Osteoblast (primary cell): ENCODE measurements at regions not wholly inside any gene's neighbourhood (a gene's known extent, or its start where the extent isn't known, plus 50 kb on each side); places are given as distances from the start of the nearest gene placed in this dataset.

Experiments used
- DNase-seq: peaks from one replicate; pipeline ENCODE4 v3.0.0; 2011; ENCODE audit warnings: low spot score, mixed read lengths; ENCODE audit not compliant: insufficient read length; ENCODE audit errors: missing footprints
- H2AFZ ChIP-seq: 2 replicates; pipeline ENCODE4 v1.6.0; 2011; ENCODE audit warnings: mild to moderate bottlenecking, low read length
- H3K27ac ChIP-seq: 2 replicates; pipeline ENCODE4 v1.5.1; 2011; ENCODE audit warnings: mild to moderate bottlenecking, low read depth, low read length, moderate library complexity
- H3K27me3 ChIP-seq: 2 replicates; pipeline ENCODE4 v1.6.0; 2012; ENCODE audit warnings: mild to moderate bottlenecking, control low read depth, inconsistent platforms, low read length, moderate library complexity; ENCODE audit not compliant: insufficient read depth
- H3K36me3 ChIP-seq: 2 replicates; pipeline ENCODE4 v1.5.1; 2011; ENCODE audit warnings: mild to moderate bottlenecking, low read length, control low read depth, moderate library complexity; ENCODE audit not compliant: insufficient read depth
- H3K4me1 ChIP-seq: 2 replicates; pipeline ENCODE4 v1.5.1; 2011; ENCODE audit warnings: mild to moderate bottlenecking, low read length, control low read depth, moderate library complexity; ENCODE audit not compliant: insufficient read depth
- H3K4me2 ChIP-seq: 2 replicates; pipeline ENCODE4 v1.6.0; 2011; ENCODE audit warnings: mild to moderate bottlenecking, low read length; ENCODE audit not compliant: insufficient read depth
- H3K4me3 ChIP-seq: fragments of 200-600 bp; sonication (generic); 3 replicates; pipeline ENCODE4 v1.5.1; 2012; ENCODE audit warnings: mild to moderate bottlenecking, low read length, inconsistent platforms; ENCODE audit not compliant: insufficient read depth
- H3K79me2 ChIP-seq: 2 replicates; pipeline ENCODE4 v1.6.0; 2012; ENCODE audit warnings: mild to moderate bottlenecking, low read length, control low read depth, inconsistent platforms; ENCODE audit not compliant: insufficient read depth
- H3K9me3 ChIP-seq: 2 replicates; pipeline ENCODE4 v1.5.1; 2011; ENCODE audit warnings: low read depth, low read length, control low read depth
- H4K20me1 ChIP-seq: 2 replicates; pipeline ENCODE4 v1.6.0; 2012; ENCODE audit warnings: mild to moderate bottlenecking, low read length, control low read depth; ENCODE audit not compliant: insufficient read depth
- TF ChIP-seq, protein P1 (sequence below): IDR thresholded peaks from 2 replicates; pipeline ENCODE4 v1.5.1; 2011; ENCODE audit warnings: mild to moderate bottlenecking, low read depth, low read length, moderate library complexity; ENCODE audit errors: extremely low read depth

DNA sequence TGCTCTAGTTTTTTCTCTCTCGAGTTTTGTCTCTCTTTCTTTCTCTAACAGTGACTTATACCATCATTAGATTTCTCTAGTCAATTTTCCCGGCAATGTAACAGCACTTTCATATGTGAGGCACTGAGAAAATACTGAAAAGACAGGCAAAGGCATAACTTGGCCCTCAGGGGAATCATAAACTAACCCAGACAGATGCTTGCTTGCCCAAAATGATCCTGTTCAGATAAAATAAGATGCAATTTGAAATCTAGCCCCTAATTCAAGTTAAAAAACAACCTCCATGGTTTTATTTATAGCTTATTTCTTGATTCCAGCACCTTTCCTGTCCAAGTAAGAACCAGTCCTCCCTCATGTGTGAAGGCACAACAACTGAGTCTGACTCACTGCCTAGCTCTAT, 294.6 kb downstream of the GAS1 start:
- no peaks in the 10 kb centered on the region for H3K79me2 ChIP-seq
- peak; percentile 14 for DNase-seq
- H4K20me1 ChIP-seq, result no peaks in the 10 kb centered on the region
- no peaks in the 10 kb centered on the region for H3K27me3 ChIP-seq
- H3K4me2 ChIP-seq, result no peak overlapping the region
- no peak overlapping the region for H3K4me3 ChIP-seq
- H3K27ac ChIP-seq, result no peak overlapping the region
- H2AFZ ChIP-seq, result no peak overlapping the region
- H3K4me1 ChIP-seq, result no peaks in the 10 kb centered on the region
- H3K9me3 ChIP-seq, result no peaks in the 10 kb centered on the region
- TF ChIP-seq, protein P1, sequence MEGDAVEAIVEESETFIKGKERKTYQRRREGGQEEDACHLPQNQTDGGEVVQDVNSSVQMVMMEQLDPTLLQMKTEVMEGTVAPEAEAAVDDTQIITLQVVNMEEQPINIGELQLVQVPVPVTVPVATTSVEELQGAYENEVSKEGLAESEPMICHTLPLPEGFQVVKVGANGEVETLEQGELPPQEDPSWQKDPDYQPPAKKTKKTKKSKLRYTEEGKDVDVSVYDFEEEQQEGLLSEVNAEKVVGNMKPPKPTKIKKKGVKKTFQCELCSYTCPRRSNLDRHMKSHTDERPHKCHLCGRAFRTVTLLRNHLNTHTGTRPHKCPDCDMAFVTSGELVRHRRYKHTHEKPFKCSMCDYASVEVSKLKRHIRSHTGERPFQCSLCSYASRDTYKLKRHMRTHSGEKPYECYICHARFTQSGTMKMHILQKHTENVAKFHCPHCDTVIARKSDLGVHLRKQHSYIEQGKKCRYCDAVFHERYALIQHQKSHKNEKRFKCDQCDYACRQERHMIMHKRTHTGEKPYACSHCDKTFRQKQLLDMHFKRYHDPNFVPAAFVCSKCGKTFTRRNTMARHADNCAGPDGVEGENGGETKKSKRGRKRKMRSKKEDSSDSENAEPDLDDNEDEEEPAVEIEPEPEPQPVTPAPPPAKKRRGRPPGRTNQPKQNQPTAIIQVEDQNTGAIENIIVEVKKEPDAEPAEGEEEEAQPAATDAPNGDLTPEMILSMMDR, result no peak
- no peaks in the 10 kb centered on the region for H3K36me3 ChIP-seq

DNA sequence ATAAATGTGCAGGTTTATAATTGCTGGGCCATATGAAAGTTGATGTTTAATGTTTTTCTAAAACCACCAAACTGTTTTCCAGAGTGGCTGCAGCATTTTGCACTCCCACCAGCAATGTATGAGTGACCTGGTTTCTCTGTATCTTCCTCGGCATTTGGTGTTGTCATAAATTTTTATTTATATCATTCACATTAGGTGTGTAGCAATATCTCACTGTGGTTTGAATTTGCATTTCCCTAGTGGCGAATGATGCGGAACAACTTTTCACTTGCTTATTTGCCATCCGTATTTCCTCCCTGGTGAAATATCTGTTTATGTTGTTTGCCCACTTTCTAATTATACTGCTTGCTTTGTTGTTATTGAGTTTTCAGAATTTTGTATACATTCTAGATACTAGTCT, 295.7 kb upstream of the TUT7 start:
- Histone ChIP-seq H3K36me3 (no peaks in the 10 kb centered on the region), H2AFZ (no peak overlapping the region), H4K20me1 (no peaks in the 10 kb centered on the region), H3K4me1 (no peaks in the 10 kb centered on the region), H3K27me3 (no peaks in the 10 kb centered on the region), H3K79me2 (no peaks in the 10 kb centered on the region), H3K4me2 (no peak overlapping the region), H3K27ac (no peak overlapping the region), H3K4me3 (no peak overlapping the region), H3K9me3 (no peaks in the 10 kb centered on the region)
- TF ChIP-seq, protein P1, result no peak
- DNase-seq, result no peak

DNA sequence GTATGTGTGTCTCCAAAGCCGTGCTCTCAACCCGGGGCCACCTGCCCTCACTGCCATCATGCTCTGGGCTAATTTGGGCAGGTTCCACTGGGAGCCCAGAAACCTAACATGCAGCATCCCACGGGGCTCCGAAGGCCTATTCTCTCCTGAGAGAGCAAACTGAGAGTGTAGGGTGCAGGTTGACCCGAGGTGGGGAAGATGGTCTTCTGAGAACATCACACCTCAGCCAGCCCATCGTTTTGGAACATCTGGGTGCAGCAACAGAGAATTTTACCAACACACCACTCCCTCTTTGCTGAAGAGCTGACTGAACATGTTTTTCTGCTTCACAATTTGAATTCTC, 294.6 kb upstream of the TUT7 start:
- no peaks in the 10 kb centered on the region for H4K20me1 ChIP-seq
- H3K79me2 ChIP-seq, result no peaks in the 10 kb centered on the region

DNA sequence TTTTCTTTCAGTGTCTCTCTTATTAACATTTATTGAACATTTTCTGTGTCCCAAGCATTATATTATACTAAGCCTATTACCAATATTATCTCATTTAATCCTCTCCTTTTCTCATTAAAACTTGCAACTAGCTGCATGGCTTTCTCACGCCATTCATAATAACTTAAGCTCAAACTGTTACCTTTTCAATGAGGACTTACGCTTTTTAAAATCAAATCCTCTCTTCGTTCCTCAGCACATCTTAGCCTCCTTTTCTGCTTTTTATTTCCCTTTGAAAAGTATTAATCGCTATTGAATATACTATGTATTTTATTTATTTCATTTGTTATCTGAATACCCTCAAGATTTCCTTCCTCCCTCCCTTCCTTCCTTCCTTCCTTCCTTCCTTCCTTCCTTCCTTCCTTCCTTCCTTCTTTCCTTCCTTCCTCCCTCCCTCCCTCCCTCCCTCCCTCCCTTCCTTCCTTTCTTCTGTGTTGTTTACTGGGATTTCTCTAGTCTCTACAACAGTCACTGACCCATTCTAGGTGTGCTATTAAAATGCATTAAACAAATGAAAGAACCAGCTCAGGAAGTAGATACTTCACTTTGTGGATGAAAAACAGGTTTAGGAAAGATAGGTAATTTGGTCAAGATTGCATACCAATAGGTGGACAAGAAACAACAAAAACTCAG, 294.1 kb upstream of the TUT7 start:
- Histone ChIP-seq H3K36me3 (no peaks in the 10 kb centered on the region), H3K9me3 (no peaks in the 10 kb centered on the region), H2AFZ (no peak overlapping the region), H3K4me3 (no peak overlapping the region), H3K4me2 (no peak overlapping the region), H3K27me3 (no peaks in the 10 kb centered on the region), H3K27ac (no peak overlapping the region), H3K79me2 (no peaks in the 10 kb centered on the region), H3K4me1 (no peaks in the 10 kb centered on the region), H4K20me1 (no peaks in the 10 kb centered on the region)
- no peak for DNase-seq
- TF ChIP-seq, protein P1, result no peak

More for the DNA sequence above, 294.6 kb upstream of the TUT7 start:
- Histone ChIP-seq H3K4me1 (no peaks in the 10 kb centered on the region), H2AFZ (no peak overlapping the region), H3K27ac (no peak overlapping the region), H3K36me3 (no peaks in the 10 kb centered on the region), H3K27me3 (no peaks in the 10 kb centered on the region), H3K4me3 (no peak overlapping the region), H3K4me2 (no peak overlapping the region), H3K9me3 (no peaks in the 10 kb centered on the region)
- TF ChIP-seq, protein P1, result no peak
- DNase-seq, result no peak
